DOHH2 (cell line): ENCODE measurements at regions not wholly inside any gene's neighbourhood (a gene's known extent, or its start where the extent isn't known, plus 50 kb on each side); places are given as distances from the start of the nearest gene placed in this dataset.
"Not testable (repeated sequence)": the region's sequence is repeated elsewhere in the genome, so short reads cannot be mapped to it uniquely, and the experiment has no call there.

Source experiments
- H3F3A ChIP-seq: fragments of 200-600 bp; sonication (generic), shearing (Covaris generic); 2 replicates; pipeline ENCODE4 v1.6.0; 2016; ENCODE audit warnings: antibody characterized with exemption, mild to moderate bottlenecking; ENCODE audit not compliant: control insufficient read depth, insufficient read depth
- H3K27ac ChIP-seq: fragments of 200-600 bp; sonication (generic); 2 replicates; pipeline ENCODE4 v1.5.1; 2014; ENCODE audit warnings: low read depth, mild to moderate bottlenecking, low read length, moderate library complexity
- H3K27me3 ChIP-seq: fragments of 200-600 bp; sonication (generic); 2 replicates; pipeline ENCODE4 v1.6.1; 2014; ENCODE audit warnings: mild to moderate bottlenecking, low read length, mixed read lengths; ENCODE audit not compliant: control insufficient read depth
- H3K36me3 ChIP-seq: fragments of 200-600 bp; sonication (generic); 2 replicates; pipeline ENCODE4 v1.6.1; 2014; ENCODE audit warnings: mild to moderate bottlenecking, low read length, moderate library complexity, mixed read lengths; ENCODE audit not compliant: control insufficient read depth
- H3K4me1 ChIP-seq: fragments of 200-600 bp; sonication (generic); 2 replicates; pipeline ENCODE4 v1.6.1; 2014; ENCODE audit warnings: mild to moderate bottlenecking, low read length, mixed read lengths; ENCODE audit not compliant: control insufficient read depth
- H3K4me2 ChIP-seq: fragments of 200-600 bp; sonication (generic); 2 replicates; pipeline ENCODE4 v1.6.0; 2014; ENCODE audit warnings: mild to moderate bottlenecking, low read length, moderate library complexity
- H3K4me3 ChIP-seq: fragments of 200-600 bp; sonication (generic); 2 replicates; pipeline ENCODE4 v1.5.1; 2014; ENCODE audit warnings: mild to moderate bottlenecking, low read length, mixed read lengths
- H3K79me2 ChIP-seq: fragments of 200-600 bp; sonication (generic); 2 replicates; pipeline ENCODE4 v1.6.1; 2014; ENCODE audit warnings: mild to moderate bottlenecking, low read length, mixed read lengths; ENCODE audit not compliant: control insufficient read depth
- H3K9me2 ChIP-seq: fragments of 200-600 bp; sonication (generic); replicated peaks from 2 replicates; pipeline ENCODE4 v1.6.1; 2014; ENCODE audit warnings: mild to moderate bottlenecking, low read length, mixed read lengths; ENCODE audit not compliant: control insufficient read depth
- H3K9me3 ChIP-seq: fragments of 200-600 bp; sonication (generic); 2 replicates; pipeline ENCODE4 v1.6.1; 2014; ENCODE audit warnings: antibody characterized with exemption, low read length, mixed read lengths; ENCODE audit not compliant: control insufficient read depth, insufficient read depth
- H4K20me1 ChIP-seq: fragments of 200-600 bp; sonication (generic); 2 replicates; pipeline ENCODE4 v1.6.0; 2014; ENCODE audit warnings: low read depth, mild to moderate bottlenecking, antibody characterized with exemption, low read length, moderate library complexity; ENCODE audit not compliant: control insufficient read depth, insufficient read depth
- CTCF ChIP-seq: fragments of 200-600 bp; sonication (generic); IDR thresholded peaks from one replicate; pipeline ENCODE4 v1.5.1; 2014; ENCODE audit warnings: antibody characterized with exemption, mild to moderate bottlenecking, low read depth, low read length; ENCODE audit not compliant: poor library complexity, severe bottlenecking
- EZH2phosphoT487 ChIP-seq: fragments of 200-600 bp; sonication (generic); IDR thresholded peaks from 2 replicates; pipeline ENCODE4 v1.6.1; 2017; ENCODE audit warnings: borderline replicate concordance, mild to moderate bottlenecking, antibody characterized with exemption, low read length, moderate library complexity, mixed read lengths

- no peaks in the 10 kb centered on the region for H3K9me2 ChIP-seq
- no peak overlapping the region for H3K4me2 ChIP-seq
- no peaks in the 10 kb centered on the region for H3K27me3 ChIP-seq
- H4K20me1 ChIP-seq: no peaks in the 10 kb centered on the region
- TF ChIP-seq EZH2phosphoT487 (no peak), CTCF (no peak)
- no peaks in the 10 kb centered on the region for H3K36me3 ChIP-seq
- H3K4me1 ChIP-seq: no peaks in the 10 kb centered on the region
- no peaks in the 10 kb centered on the region for H3F3A ChIP-seq
- no peak overlapping the region for H3K27ac ChIP-seq
- no peak overlapping the region for H3K4me3 ChIP-seq
- no peaks in the 10 kb centered on the region for H3K79me2 ChIP-seq
- H3K9me3 ChIP-seq: no peaks in the 10 kb centered on the region
Observed at GRCh38 chr5:39657943-39658342, 233.2 kb upstream of the DAB2 start.

- Histone ChIP-seq H3K4me2 (no peak overlapping the region), H3K9me3 (no peaks in the 10 kb centered on the region), H3K27me3 (no peaks in the 10 kb centered on the region), H3K4me1 (no peaks in the 10 kb centered on the region), H3K36me3 (no peaks in the 10 kb centered on the region), H3K27ac (no peak overlapping the region), H3F3A (no peaks in the 10 kb centered on the region), H4K20me1 (no peaks in the 10 kb centered on the region), H3K9me2 (no peaks in the 10 kb centered on the region), H3K79me2 (no peaks in the 10 kb centered on the region), H3K4me3 (no peak overlapping the region)
- TF ChIP-seq CTCF: no peak
- no peak for TF ChIP-seq EZH2phosphoT487
Observed at GRCh38 chr5:39656600-39656999, 231.8 kb upstream of the DAB2 start.

- Histone ChIP-seq H3K9me3 (no peaks in the 10 kb centered on the region), H3K36me3 (no peaks in the 10 kb centered on the region), H3K27me3 (no peaks in the 10 kb centered on the region), H3K27ac (no peak overlapping the region), H3K79me2 (no peaks in the 10 kb centered on the region), H3K4me3 (no peak overlapping the region), H3K4me2 (no peak overlapping the region), H3K4me1 (no peaks in the 10 kb centered on the region), H4K20me1 (no peaks in the 10 kb centered on the region), H3F3A (no peaks in the 10 kb centered on the region), H3K9me2 (no peaks in the 10 kb centered on the region)
- no peak for TF ChIP-seq EZH2phosphoT487
- TF ChIP-seq CTCF: no peak
Observed at GRCh38 chr5:39654715-39655114, 229.9 kb upstream of the DAB2 start.

GRCh38 chr5:39652481-39652880 is 227.7 kb upstream of the DAB2 start:
- H3K9me2 ChIP-seq: not testable (repeated sequence)

More at GRCh38 chr5:39652481-39652880, 227.7 kb upstream of the DAB2 start:
- not testable (repeated sequence) for H3K4me2 ChIP-seq, H3K36me3 ChIP-seq, H3K79me2 ChIP-seq, H4K20me1 ChIP-seq, H3K27me3 ChIP-seq, H3K4me3 ChIP-seq, H3K27ac ChIP-seq, H3K9me3 ChIP-seq, H3K4me1 ChIP-seq, H3F3A ChIP-seq
